GM23248 (cell line): ENCODE measurements at regions not wholly inside any gene's neighbourhood (a gene's known extent, or its start where the extent isn't known, plus 50 kb on each side); places are given as distances from the start of the nearest gene placed in this dataset.

ENCODE experiments used
- DNase-seq: peaks from one replicate; pipeline ENCODE4 v3.0.0-alpha.2; 2015
- H2AFZ ChIP-seq: fragments of 200-600 bp; sonication (generic); 2 replicates; pipeline ENCODE4 v1.6.1; 2016; ENCODE audit warnings: antibody characterized with exemption
- H3F3A ChIP-seq: fragments of 200-600 bp; sonication (generic); 2 replicates; pipeline ENCODE4 v1.6.1; 2016; ENCODE audit warnings: mild to moderate bottlenecking, antibody characterized with exemption, mixed run types; ENCODE audit not compliant: insufficient read depth
- H3K27ac ChIP-seq: fragments of 200-600 bp; sonication (generic); 2 replicates; pipeline ENCODE4 v1.5.1; 2016; ENCODE audit warnings: mild to moderate bottlenecking
- H3K27me3 ChIP-seq: fragments of 200-600 bp; sonication (generic); replicated peaks from 2 replicates; pipeline ENCODE4 v1.6.1; 2016; ENCODE audit warnings: mild to moderate bottlenecking; ENCODE audit not compliant: insufficient read depth
- H3K36me3 ChIP-seq: fragments of 200-600 bp; sonication (generic); 2 replicates; pipeline ENCODE4 v1.6.1; 2016; ENCODE audit warnings: low read depth, mild to moderate bottlenecking
- H3K4me1 ChIP-seq: fragments of 200-600 bp; sonication (generic); 2 replicates; pipeline ENCODE4 v1.6.1; 2016; ENCODE audit warnings: mild to moderate bottlenecking; ENCODE audit not compliant: insufficient read depth
- H3K4me2 ChIP-seq: fragments of 200-600 bp; sonication (generic); one replicate; pipeline ENCODE4 v1.6.1; 2016; ENCODE audit warnings: mild to moderate bottlenecking; ENCODE audit not compliant: unreplicated experiment
- H3K4me3 ChIP-seq: fragments of 200-600 bp; sonication (generic); 2 replicates; pipeline ENCODE4 v1.5.1; 2016; ENCODE audit warnings: mild to moderate bottlenecking
- H3K79me2 ChIP-seq: fragments of 200-600 bp; sonication (generic); 2 replicates; pipeline ENCODE4 v1.6.1; 2016; ENCODE audit warnings: mild to moderate bottlenecking; ENCODE audit not compliant: insufficient read depth
- H3K9ac ChIP-seq: fragments of 200-600 bp; sonication (generic); 2 replicates; pipeline ENCODE4 v1.6.1; 2016; ENCODE audit warnings: mild to moderate bottlenecking
- H3K9me2 ChIP-seq: fragments of 200-600 bp; sonication (generic); 2 replicates; pipeline ENCODE4 v1.6.1; 2016; ENCODE audit warnings: mixed run types, mild to moderate bottlenecking, moderate library complexity; ENCODE audit not compliant: insufficient read depth
- H3K9me3 ChIP-seq: fragments of 200-600 bp; sonication (generic); one replicate; pipeline ENCODE4 v1.6.1; 2017; ENCODE audit warnings: low read depth
- H4K20me1 ChIP-seq: fragments of 200-600 bp; sonication (generic); 2 replicates; pipeline ENCODE4 v1.6.0; 2016; ENCODE audit not compliant: insufficient read depth
- EZH2 ChIP-seq: fragments of 200-600 bp; sonication (generic); IDR thresholded peaks from 2 replicates; pipeline ENCODE4 v1.6.1; 2018; ENCODE audit warnings: antibody characterized with exemption, mild to moderate bottlenecking; ENCODE audit not compliant: insufficient read depth, poor library complexity, severe bottlenecking
- EZH2phosphoT487 ChIP-seq: fragments of 200-600 bp; sonication (generic); IDR thresholded peaks from 2 replicates; pipeline ENCODE4 v1.6.1; 2018; ENCODE audit warnings: antibody characterized with exemption, moderate library complexity, mild to moderate bottlenecking, low read depth; ENCODE audit not compliant: insufficient read depth
- WGBS, 2 experiments: methylation state at CpG; one replicate each; pipeline ENCODE4 v1.1.6; 2015 to 2017; ENCODE audit warnings: low lambda C conversion rate in 2 of 2, low coverage in 1 of 2; ENCODE audit errors: missing lambda C conversion rate in 2 of 2; 5-methylcytosine and 5-hydroxymethylcytosine counted together
- in situ Hi-C: fragments of 300-500 bp; cut with MboI; formaldehyde crosslinking; loops from 2 replicates; pipeline ENCODE4 v1.15.0; 2020

DNA sequence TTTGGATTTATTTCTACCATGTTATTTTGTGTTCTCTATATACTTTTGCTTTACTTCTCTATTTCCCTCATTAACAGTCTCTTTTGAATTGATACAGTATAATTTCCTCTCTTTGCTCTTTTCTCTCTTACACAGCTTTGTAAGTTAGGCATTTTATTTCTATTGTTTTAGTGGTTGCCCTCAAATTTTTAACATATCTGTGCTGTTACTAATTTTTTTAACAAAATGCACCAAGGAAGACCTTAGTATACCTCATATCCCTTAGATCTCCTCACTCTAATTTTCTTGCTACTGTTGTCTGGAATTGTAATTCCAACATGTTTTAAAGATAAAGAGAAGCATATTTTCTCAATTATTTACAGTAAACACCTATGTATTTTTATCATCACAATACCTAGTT, 416.8 kb upstream of the SLC14A2 start:
- DNase-seq = peak; percentile 7
- H3K4me1 ChIP-seq = no peaks in the 10 kb centered on the region
- no peaks in the 10 kb centered on the region for H3K9me3 ChIP-seq
- no peaks in the 10 kb centered on the region for H4K20me1 ChIP-seq
- no peaks in the 10 kb centered on the region for H3K27me3 ChIP-seq
- H3K9me2 ChIP-seq = no peaks in the 10 kb centered on the region
- H2AFZ ChIP-seq = no peak overlapping the region; the same call in 1 of the 2 replicates
- no peak overlapping the region for H3K4me2 ChIP-seq
- no peak overlapping the region for H3K27ac ChIP-seq
- H3K4me3 ChIP-seq = no peak overlapping the region
- no peak overlapping the region for H3K9ac ChIP-seq
- no peaks in the 10 kb centered on the region for H3F3A ChIP-seq
- no peak for TF ChIP-seq EZH2phosphoT487
- TF ChIP-seq EZH2 = no peak
- no peaks in the 10 kb centered on the region for H3K79me2 ChIP-seq
- no peaks in the 10 kb centered on the region for H3K36me3 ChIP-seq
- in situ Hi-C loops = no loop called here

DNA sequence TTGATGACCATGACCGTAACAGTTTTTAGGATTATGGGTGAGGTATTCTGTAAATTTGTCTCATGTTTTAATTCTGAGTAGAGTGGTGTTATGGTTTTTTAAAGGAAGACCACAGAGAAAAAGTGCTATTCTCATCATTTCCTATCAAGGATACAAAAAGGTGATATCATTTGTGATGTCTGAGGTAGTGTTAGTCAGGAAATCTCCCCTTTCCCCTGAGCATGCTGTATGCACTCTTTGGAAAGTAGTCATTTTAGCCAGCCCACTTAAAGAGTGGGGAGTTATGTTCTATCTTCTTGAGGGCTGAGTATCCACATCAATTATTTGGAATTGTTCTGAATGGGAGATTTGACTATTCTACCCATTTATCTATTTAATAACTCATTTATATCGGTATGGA, 414.2 kb upstream of the SLC14A2 start:
- Histone ChIP-seq H3K9ac (no peak overlapping the region), H3K9me2 (no peaks in the 10 kb centered on the region), H3K4me3 (no peak overlapping the region), H3K27ac (no peak overlapping the region), H3K4me1 (no peaks in the 10 kb centered on the region), H3K79me2 (no peaks in the 10 kb centered on the region), H3K36me3 (no peaks in the 10 kb centered on the region), H3K27me3 (no peaks in the 10 kb centered on the region), H3K4me2 (no peak overlapping the region), H4K20me1 (no peaks in the 10 kb centered on the region), H2AFZ (no peak overlapping the region), H3K9me3 (no peaks in the 10 kb centered on the region), H3F3A (no peaks in the 10 kb centered on the region)
- no peak for DNase-seq
- WGBS, 2 experiments = 91 to 92% methylated on average over 2 of the region's 2 CpGs
- no peak for TF ChIP-seq EZH2
- TF ChIP-seq EZH2phosphoT487 = no peak
- in situ Hi-C loops = loop anchor here (25.0 kb wide), 1 partner anchor 289 kb away; no protein-coding TSS in a partner anchor

DNA sequence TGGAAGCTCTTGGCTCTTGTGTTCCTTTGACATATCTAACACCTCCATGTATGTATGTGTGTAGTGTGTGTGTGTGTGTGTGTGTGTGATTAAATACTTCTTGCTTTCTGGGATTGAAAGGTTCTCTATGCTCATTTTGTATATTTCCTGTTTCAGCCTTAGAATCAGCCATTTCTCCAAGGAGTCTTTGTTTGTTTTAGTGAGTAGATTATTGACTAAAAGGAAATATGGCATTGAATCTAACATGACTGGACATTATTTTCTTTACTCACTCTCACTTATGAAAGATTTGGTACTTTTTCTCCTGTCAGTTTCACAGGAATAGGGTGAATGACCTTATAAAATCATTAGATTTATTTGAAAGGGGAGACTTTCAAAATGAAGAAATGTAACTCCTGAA, 413.8 kb upstream of the SLC14A2 start:
- H3K4me2 ChIP-seq = no peak overlapping the region
- H3K79me2 ChIP-seq = no peaks in the 10 kb centered on the region
- no peak for DNase-seq
- no peak overlapping the region for H3K9ac ChIP-seq
- in situ Hi-C loops = loop anchor here (25.0 kb wide), 1 partner anchor 289 kb away; no protein-coding TSS in a partner anchor
- H2AFZ ChIP-seq = no peak overlapping the region
- no peak overlapping the region for H3K27ac ChIP-seq
- no peak for TF ChIP-seq EZH2phosphoT487
- TF ChIP-seq EZH2 = no peak
- no peaks in the 10 kb centered on the region for H3K36me3 ChIP-seq
- H3K27me3 ChIP-seq = no peaks in the 10 kb centered on the region
- H4K20me1 ChIP-seq = no peaks in the 10 kb centered on the region
- no peaks in the 10 kb centered on the region for H3K9me2 ChIP-seq
- H3K9me3 ChIP-seq = no peaks in the 10 kb centered on the region
- no peak overlapping the region for H3K4me3 ChIP-seq
- H3K4me1 ChIP-seq = no peaks in the 10 kb centered on the region
- H3F3A ChIP-seq = no peaks in the 10 kb centered on the region

DNA sequence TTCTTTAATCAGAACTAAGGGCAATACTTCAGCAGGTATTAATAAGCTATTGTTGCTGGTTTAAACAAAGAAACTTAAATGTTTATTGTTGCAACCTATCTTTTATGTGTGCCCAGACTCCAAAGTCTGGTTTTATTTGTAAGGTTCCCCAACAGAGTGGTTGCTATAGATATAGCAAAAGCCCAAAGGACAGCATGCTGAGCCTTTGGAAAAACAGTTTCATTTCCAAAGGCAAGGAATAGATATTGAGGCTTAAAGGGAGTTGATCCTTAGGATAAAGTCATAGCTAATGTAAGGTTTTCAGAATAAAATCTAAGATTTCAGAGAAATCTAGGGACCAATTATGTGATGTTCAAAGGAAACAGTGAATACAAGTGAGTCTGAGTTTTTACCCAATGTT, 413.2 kb upstream of the SLC14A2 start:
- H3K27me3 ChIP-seq = no peaks in the 10 kb centered on the region
- H3K36me3 ChIP-seq = no peaks in the 10 kb centered on the region
- in situ Hi-C loops = loop anchor here (25.0 kb wide), 1 partner anchor 290 kb away; no protein-coding TSS in a partner anchor
- no peaks in the 10 kb centered on the region for H3F3A ChIP-seq
- no peak overlapping the region for H3K27ac ChIP-seq
- DNase-seq = no peak
- no peaks in the 10 kb centered on the region for H3K9me2 ChIP-seq
- no peaks in the 10 kb centered on the region for H3K4me1 ChIP-seq
- TF ChIP-seq EZH2 = no peak
- no peak for TF ChIP-seq EZH2phosphoT487
- no peak overlapping the region for H2AFZ ChIP-seq
- H3K4me3 ChIP-seq = no peak overlapping the region
- H4K20me1 ChIP-seq = no peaks in the 10 kb centered on the region
- no peaks in the 10 kb centered on the region for H3K79me2 ChIP-seq
- no peaks in the 10 kb centered on the region for H3K9me3 ChIP-seq
- H3K4me2 ChIP-seq = no peak overlapping the region
- H3K9ac ChIP-seq = no peak overlapping the region

DNA sequence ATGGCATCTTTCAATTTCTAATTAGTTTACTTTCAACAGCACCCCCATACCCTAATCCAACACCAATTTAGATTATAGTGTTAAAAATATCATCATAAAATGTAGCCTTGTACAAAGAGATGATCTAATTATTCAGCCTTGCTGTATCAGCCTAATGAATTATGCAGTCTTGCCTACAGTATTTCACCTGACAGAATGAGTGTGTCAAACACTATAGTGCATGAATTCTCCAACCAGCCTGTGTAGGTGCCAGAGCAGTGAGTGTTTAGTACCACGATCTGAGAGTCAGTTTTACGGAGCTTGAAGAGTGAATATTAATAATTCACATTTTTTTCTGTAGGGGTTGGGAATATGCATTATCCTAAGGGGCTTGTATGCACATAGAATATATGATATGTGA, 411.6 kb upstream of the SLC14A2 start:
- no peaks in the 10 kb centered on the region for H3K36me3 ChIP-seq
- no peaks in the 10 kb centered on the region for H3K9me2 ChIP-seq
- no peak for TF ChIP-seq EZH2phosphoT487
- H3F3A ChIP-seq = no peaks in the 10 kb centered on the region
- in situ Hi-C loops = loop anchor here (25.0 kb wide), 1 partner anchor 291 kb away; no protein-coding TSS in a partner anchor
- no peaks in the 10 kb centered on the region for H3K27me3 ChIP-seq
- WGBS, 2 experiments = 74 to 79% methylated on average over 2 of the region's 2 CpGs
- H3K4me2 ChIP-seq = no peak overlapping the region
- H3K27ac ChIP-seq = no peak overlapping the region
- no peaks in the 10 kb centered on the region for H3K4me1 ChIP-seq
- H3K79me2 ChIP-seq = no peaks in the 10 kb centered on the region
- no peaks in the 10 kb centered on the region for H3K9me3 ChIP-seq
- H2AFZ ChIP-seq = no peak overlapping the region
- no peaks in the 10 kb centered on the region for H4K20me1 ChIP-seq
- no peak overlapping the region for H3K9ac ChIP-seq
- H3K4me3 ChIP-seq = no peak overlapping the region
- no peak for DNase-seq
